Bronchial epithelial cell (primary cell): ENCODE measurements at regions not wholly inside any gene's neighbourhood (a gene's known extent, or its start where the extent isn't known, plus 50 kb on each side); places are given as distances from the start of the nearest gene placed in this dataset.
A peak's percentile ranks its signal among the peaks of the same experiment; 100 is the strongest.

Experiments used
- DNase-seq: peaks from one replicate; pipeline ENCODE4 v3.0.0-alpha.2; 2010; ENCODE audit warnings: low read depth
- FAIRE-seq: peaks from 2 replicates; lab custom pipeline; 2011; peaks lifted over from hg19 to GRCh38; lab: Jason Lieb, UNC
- H3K27me3 ChIP-seq: 2 replicates; pipeline ENCODE4 v1.5.1; 2011; ENCODE audit warnings: low read length; ENCODE audit not compliant: control insufficient read depth, insufficient read depth
- H3K36me3 ChIP-seq: 2 replicates; pipeline ENCODE4 v1.5.1; 2011; ENCODE audit warnings: low read length; ENCODE audit not compliant: control insufficient read depth, insufficient read depth
- H3K4me3 ChIP-seq: 2 replicates; pipeline ENCODE4 v1.5.1; 2011; ENCODE audit warnings: mild to moderate bottlenecking, low read depth, low read length, control low read depth
- TF ChIP-seq, protein P1 (sequence below): IDR thresholded peaks from 2 replicates; pipeline ENCODE4 v1.5.1; 2011; ENCODE audit warnings: mild to moderate bottlenecking, moderate library complexity, low read length, control low read depth, inconsistent platforms; ENCODE audit not compliant: insufficient read depth, severe bottlenecking

DNA sequence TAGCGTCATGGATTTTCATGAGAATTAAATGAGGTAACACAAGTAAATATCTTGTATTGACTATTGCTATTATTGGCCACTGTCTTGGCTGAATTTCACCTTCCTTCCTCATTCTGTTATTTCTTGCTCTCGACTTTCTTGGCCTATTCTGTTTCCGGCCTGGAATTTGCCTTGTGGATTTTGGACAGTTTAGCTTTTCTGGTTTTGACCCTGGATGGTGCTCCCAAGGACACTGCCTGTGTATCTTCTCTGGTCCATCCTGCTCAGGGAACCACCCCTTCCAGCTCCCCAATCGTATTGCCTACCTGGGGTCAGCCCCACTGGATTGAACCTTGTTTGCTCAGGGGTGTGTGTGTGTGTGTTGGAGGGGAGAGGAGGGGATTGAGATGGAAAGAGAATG is 376.2 kb upstream of the C2CD4B start:
- DNase-seq (no peak), FAIRE-seq (no peak)
- Histone ChIP-seq H3K4me3 (no peak overlapping the region), H3K27me3 (no peaks in the 10 kb centered on the region), H3K36me3 (no peaks in the 10 kb centered on the region)
- TF ChIP-seq, protein P1, sequence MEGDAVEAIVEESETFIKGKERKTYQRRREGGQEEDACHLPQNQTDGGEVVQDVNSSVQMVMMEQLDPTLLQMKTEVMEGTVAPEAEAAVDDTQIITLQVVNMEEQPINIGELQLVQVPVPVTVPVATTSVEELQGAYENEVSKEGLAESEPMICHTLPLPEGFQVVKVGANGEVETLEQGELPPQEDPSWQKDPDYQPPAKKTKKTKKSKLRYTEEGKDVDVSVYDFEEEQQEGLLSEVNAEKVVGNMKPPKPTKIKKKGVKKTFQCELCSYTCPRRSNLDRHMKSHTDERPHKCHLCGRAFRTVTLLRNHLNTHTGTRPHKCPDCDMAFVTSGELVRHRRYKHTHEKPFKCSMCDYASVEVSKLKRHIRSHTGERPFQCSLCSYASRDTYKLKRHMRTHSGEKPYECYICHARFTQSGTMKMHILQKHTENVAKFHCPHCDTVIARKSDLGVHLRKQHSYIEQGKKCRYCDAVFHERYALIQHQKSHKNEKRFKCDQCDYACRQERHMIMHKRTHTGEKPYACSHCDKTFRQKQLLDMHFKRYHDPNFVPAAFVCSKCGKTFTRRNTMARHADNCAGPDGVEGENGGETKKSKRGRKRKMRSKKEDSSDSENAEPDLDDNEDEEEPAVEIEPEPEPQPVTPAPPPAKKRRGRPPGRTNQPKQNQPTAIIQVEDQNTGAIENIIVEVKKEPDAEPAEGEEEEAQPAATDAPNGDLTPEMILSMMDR, result no peak

DNA sequence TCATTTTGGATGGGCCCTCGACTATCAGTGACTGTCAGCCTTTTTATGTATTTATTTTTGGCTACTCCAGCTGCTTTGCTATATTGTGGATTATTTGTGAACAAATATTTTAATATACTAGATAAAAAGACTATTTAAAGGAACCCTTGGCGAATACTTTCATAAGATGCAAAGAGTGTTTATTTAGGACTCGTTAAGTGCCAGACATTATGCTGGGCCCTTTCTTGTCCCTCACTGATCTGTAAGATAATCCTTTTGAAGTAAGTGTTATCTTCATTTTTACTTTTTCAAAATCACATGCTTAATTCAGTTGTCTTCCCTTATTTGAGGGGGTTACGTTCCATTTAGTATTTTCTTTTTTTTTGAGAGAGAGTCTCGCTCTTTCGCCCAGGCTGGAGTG is 376.8 kb upstream of the C2CD4B start:
- Histone ChIP-seq H3K4me3 (no peak overlapping the region), H3K36me3 (no peaks in the 10 kb centered on the region), H3K27me3 (peaks cover 3% of the 10 kb centered on the region)
- DNase-seq (no peak), FAIRE-seq (no peak)
- TF ChIP-seq, protein P1, result no peak

DNA sequence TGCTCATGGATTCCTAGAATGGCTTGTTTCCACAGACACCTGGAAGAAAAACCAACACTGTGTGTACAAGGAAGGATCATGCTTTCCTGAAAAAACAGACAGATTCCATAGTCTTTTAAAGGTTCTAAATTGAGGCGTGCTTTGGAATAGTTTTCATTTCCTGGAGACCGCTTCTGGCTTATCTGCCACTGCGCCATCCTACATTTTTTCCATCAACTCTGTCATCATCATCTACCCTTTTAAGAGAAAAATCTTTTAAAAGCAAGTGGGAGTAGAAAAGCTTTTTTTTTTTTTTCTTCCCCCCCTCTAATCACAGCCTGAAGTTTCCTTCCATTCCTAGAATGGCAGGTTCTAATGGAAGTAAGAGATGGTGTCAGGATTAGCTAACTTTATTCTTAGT is 379.4 kb upstream of the C2CD4B start:
- no peaks in the 10 kb centered on the region for H3K36me3 ChIP-seq
- TF ChIP-seq, protein P1, result no peak
- H3K4me3 ChIP-seq, result no peak overlapping the region
- DNase-seq, result no peak
- peaks cover 3% of the 10 kb centered on the region for H3K27me3 ChIP-seq
- FAIRE-seq, result no peak

DNA sequence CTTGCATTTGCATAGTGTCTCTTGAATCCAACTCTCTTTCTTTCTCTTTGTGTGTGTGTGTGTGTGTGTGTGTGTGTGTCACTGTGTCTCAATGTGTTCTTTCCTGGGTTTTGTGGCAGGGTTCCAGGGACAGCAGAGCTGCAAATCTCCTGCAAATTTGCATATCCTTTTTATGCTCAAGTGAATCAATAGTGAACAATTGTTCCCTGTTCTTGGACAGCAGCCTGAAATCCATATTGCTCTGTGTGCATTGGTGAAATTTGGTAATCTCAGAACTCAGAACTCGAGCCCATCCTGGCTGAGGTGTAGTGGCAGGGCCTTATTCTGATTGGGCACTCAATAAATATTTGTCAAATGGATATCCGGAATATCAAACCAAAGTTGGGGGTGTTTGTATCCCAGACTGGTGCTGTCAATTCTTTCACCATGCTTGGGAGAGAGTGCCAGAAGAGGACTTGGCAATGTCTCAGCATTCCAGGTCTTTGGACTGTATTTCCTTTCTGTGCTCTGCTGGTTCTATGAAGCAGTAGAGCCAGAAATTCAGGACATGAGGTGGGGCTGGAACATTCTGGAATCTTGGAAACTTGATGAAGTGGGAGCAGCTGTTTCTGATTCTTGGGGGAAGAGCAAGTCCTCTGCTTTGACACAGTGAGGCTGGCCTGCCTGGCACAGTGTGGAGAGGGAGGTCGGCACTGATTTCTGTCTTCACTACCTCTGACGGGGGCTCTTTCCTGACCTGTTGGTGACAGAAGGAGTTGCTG is 380.6 kb upstream of the C2CD4B start:
- Histone ChIP-seq H3K36me3 (no peaks in the 10 kb centered on the region), H3K4me3 (no peak overlapping the region), H3K27me3 (peaks cover 3% of the 10 kb centered on the region)
- DNase-seq, result peak; percentile 7
- TF ChIP-seq, protein P1, result no peak
- peak; percentile 52 for FAIRE-seq

DNA sequence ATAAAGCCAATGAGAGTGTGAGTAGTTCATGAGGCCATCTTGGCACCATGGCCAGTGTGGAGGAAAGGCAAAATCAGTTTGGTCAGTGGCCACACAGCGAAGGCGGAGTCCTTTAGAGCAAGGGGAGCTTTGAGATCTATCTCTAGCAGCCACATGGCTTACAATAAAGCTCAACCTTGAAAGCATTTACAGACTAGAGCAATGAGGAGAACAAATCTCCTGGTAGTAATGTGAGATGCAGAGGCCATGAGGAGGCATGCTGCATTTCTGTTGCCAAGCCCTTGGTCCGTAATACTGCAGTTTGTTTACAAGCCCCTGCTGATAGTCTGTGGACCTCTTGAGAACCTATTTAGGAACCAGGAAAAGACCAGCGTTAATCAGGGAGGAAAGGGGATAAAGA is 381.5 kb upstream of the C2CD4B start:
- FAIRE-seq (peak; percentile 72), DNase-seq (no peak)
- TF ChIP-seq, protein P1, result no peak
- peaks cover 3% of the 10 kb centered on the region for H3K27me3 ChIP-seq
- H3K4me3 ChIP-seq, result no peak overlapping the region
- H3K36me3 ChIP-seq, result no peaks in the 10 kb centered on the region

DNA sequence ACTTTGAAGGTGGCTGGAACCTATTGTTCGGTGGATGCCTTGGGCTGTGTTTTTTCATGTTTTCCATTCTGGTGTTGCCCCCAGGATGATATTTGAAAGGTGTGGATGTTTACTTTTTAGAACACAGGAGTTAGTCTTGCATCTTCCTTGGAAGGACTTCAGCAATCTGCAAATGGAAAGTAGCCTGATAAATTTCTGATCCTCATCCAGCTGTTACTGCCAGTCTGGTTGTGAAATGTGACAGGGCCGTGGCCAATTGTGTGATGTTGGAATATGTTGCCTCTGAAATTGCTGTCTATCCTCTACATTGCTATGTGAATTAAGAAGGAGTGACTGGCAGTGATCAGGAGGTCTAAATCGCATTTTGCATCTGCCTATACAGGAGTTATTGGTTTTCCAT is 382.5 kb upstream of the C2CD4B start:
- H3K4me3 ChIP-seq, result no peak overlapping the region
- TF ChIP-seq, protein P1, result no peak
- DNase-seq, result no peak
- FAIRE-seq, result no peak
- H3K36me3 ChIP-seq, result no peaks in the 10 kb centered on the region
- H3K27me3 ChIP-seq, result peaks cover 3% of the 10 kb centered on the region
